CD14-positive monocyte (primary cell): ENCODE measurements at regions not wholly inside any gene's neighbourhood (a gene's known extent, or its start where the extent isn't known, plus 50 kb on each side); places are given as distances from the start of the nearest gene placed in this dataset.

Source experiments
- DNase-seq, 3 donors: peaks; one replicate each; pipeline ENCODE4 v3.0.0-alpha.2; 2011 to 2022
- H2AFZ ChIP-seq: 2 replicates; pipeline ENCODE4 v1.6.0; 2012; ENCODE audit warnings: mild to moderate bottlenecking, low read depth, low read length, inconsistent platforms; ENCODE audit not compliant: insufficient read depth, poor library complexity, severe bottlenecking
- H3K27ac ChIP-seq, 2 donors: 1 replicate in 1 of 2; 2 replicates in 1 of 2; pipeline ENCODE4 v1.5.1; 2012 to 2013; ENCODE audit warnings: low read length in 2 of 2, control low read depth in 1 of 2, inconsistent platforms in 1 of 2, low read depth in 1 of 2, mild to moderate bottlenecking in 1 of 2
- H3K27me3 ChIP-seq, 2 donors: one replicate each; pipeline versions ENCODE4 v1.6.0 to v1.6.1; 2011 to 2013; ENCODE audit warnings: low read length in 2 of 2; ENCODE audit not compliant: control insufficient read depth in 2 of 2, insufficient read depth in 2 of 2
- H3K36me3 ChIP-seq, 2 donors: replicated peaks in 1 of 2; 1 replicate in 1 of 2; 2 replicates in 1 of 2; pipeline versions ENCODE4 v1.5.1 to v1.6.1; 2012 to 2013; ENCODE audit warnings: low read length in 2 of 2, control low read depth in 1 of 2, inconsistent platforms in 1 of 2, mild to moderate bottlenecking in 1 of 2; ENCODE audit not compliant: insufficient read depth in 2 of 2, control insufficient read depth in 1 of 2
- H3K4me1 ChIP-seq, 2 donors: 1 replicate in 1 of 2; 2 replicates in 1 of 2; pipeline versions ENCODE4 v1.5.1 to v1.6.1; 2012 to 2013; ENCODE audit warnings: low read length in 2 of 2, control low read depth in 1 of 2, inconsistent platforms in 1 of 2, mild to moderate bottlenecking in 1 of 2, moderate library complexity in 1 of 2; ENCODE audit not compliant: insufficient read depth in 2 of 2, control insufficient read depth in 1 of 2
- H3K4me2 ChIP-seq: replicated peaks from 2 replicates; pipeline ENCODE3; 2012; ENCODE audit warnings: low read length, moderate library complexity, mild to moderate bottlenecking; ENCODE audit not compliant: poor library complexity, severe bottlenecking; ENCODE audit errors: extremely low read depth
- H3K4me3 ChIP-seq, 3 experiments: fragments of 200-600 bp in 1 of 3; sonication (generic) in 1 of 3; replicated peaks in 1 of 3; 1 replicate in 2 of 3; 2 replicates in 1 of 3; pipeline ENCODE4 v1.5.1; 2011 to 2013; ENCODE audit warnings: low read length in 3 of 3, mild to moderate bottlenecking in 3 of 3, control low read depth in 2 of 3, low read depth in 2 of 3, inconsistent platforms in 1 of 3, moderate library complexity in 1 of 3
- H3K79me2 ChIP-seq: 2 replicates; pipeline ENCODE4 v1.6.0; 2012; ENCODE audit warnings: mild to moderate bottlenecking, control low read depth, inconsistent platforms, low read length, moderate library complexity; ENCODE audit not compliant: insufficient read depth
- H3K9ac ChIP-seq: 2 replicates; pipeline ENCODE4 v1.6.0; 2017; ENCODE audit warnings: low read length, mild to moderate bottlenecking; ENCODE audit not compliant: insufficient read depth, poor library complexity, severe bottlenecking
- H3K9me3 ChIP-seq, 2 donors: replicated peaks in 1 of 2; 1 replicate in 1 of 2; 2 replicates in 1 of 2; pipeline versions ENCODE4 v1.5.1 to v1.6.1; 2012 to 2013; ENCODE audit warnings: low read length in 2 of 2, control low read depth in 1 of 2; ENCODE audit not compliant: control insufficient read depth in 1 of 2, insufficient read depth in 1 of 2
- H4K20me1 ChIP-seq: 2 replicates; pipeline ENCODE4 v1.6.0; 2012; ENCODE audit warnings: mild to moderate bottlenecking, low read length, control low read depth, moderate library complexity; ENCODE audit not compliant: insufficient read depth
- H3K27ac Mint-ChIP-seq, 7 donors: one replicate each; pipeline ENCODE4 v1.8.0; 2020; ENCODE audit warnings: mild to moderate bottlenecking in 7 of 7, mixed read lengths in 7 of 7, moderate library complexity in 6 of 7, inconsistent platforms in 2 of 7
- H3K27me3 Mint-ChIP-seq, 3 donors: one replicate each; pipeline ENCODE4 v1.8.0; 2021 to 2022; ENCODE audit warnings: low read depth in 3 of 3, mild to moderate bottlenecking in 3 of 3, mixed read lengths in 3 of 3, moderate library complexity in 3 of 3, inconsistent platforms in 1 of 3
- H3K36me3 Mint-ChIP-seq, 2 donors: one replicate each; pipeline ENCODE4 v1.8.0; 2020; ENCODE audit warnings: mixed read lengths in 2 of 2, inconsistent platforms in 1 of 2, mild to moderate bottlenecking in 1 of 2
- H3K4me1 Mint-ChIP-seq: one replicate; pipeline ENCODE4 v1.8.0; 2020; ENCODE audit warnings: mild to moderate bottlenecking, mixed read lengths
- H3K4me3 Mint-ChIP-seq, 2 donors: one replicate each; pipeline ENCODE4 v1.8.0; 2020; ENCODE audit warnings: mild to moderate bottlenecking in 2 of 2, mixed read lengths in 2 of 2, moderate library complexity in 1 of 2
- H3K9me3 Mint-ChIP-seq, 7 donors: one replicate each; pipeline ENCODE4 v1.8.0; 2020 to 2022; ENCODE audit warnings: mixed read lengths in 7 of 7, mild to moderate bottlenecking in 6 of 7, moderate library complexity in 6 of 7, inconsistent platforms in 2 of 7
- WGBS: methylation state at CpG from one replicate; pipeline ENCODE4 v1.1.5; 2013; ENCODE audit warnings: missing lambda C conversion rate; ENCODE audit not compliant: insufficient coverage; 5-methylcytosine and 5-hydroxymethylcytosine counted together
- intact Hi-C, 2 donors: fragments of 100-400 bp; cut with micrococcal nuclease; formaldehyde crosslinking; loops; one replicate each; pipeline versions ENCODE4 v1.15.0 to v1.15.1; 2023
- TF ChIP-seq, protein P1 (sequence below): fragments of 200-600 bp; IDR thresholded peaks from one replicate; pipeline ENCODE4 v1.8.0; 2022; ENCODE audit warnings: antibody characterized with exemption, mild to moderate bottlenecking

DNA sequence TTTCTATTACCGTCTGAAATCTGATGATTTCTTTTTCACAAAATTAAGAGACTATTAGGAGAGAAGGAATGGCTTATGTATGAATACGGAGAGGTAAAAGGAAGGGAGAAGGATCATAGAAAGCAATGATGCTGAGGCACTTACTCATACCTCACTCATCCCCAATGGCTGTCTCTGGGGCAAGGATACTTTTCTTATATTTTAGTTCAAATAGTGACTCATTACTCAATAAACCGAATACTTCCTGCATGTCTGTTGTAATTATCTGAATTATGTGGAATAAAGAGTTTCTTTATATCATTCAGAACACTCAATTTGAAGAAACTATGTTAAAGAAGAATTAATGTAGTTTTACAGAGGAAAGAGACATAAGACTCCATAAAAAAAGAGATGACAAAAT, 284.5 kb upstream of the NUDT12 start:
- Histone ChIP-seq H3K36me3 (no peaks in the 10 kb centered on the region), H3K4me2 (no peak overlapping the region), H4K20me1 (no peaks in the 10 kb centered on the region), H3K9ac (no peak overlapping the region), H3K27me3 (no peaks in the 10 kb centered on the region), H3K27ac (no peak overlapping the region), H3K79me2 (no peaks in the 10 kb centered on the region), H3K4me3 (no peak overlapping the region), H3K4me1 (no peaks in the 10 kb centered on the region), H2AFZ (no peak overlapping the region), H3K9me3 (no peaks in the 10 kb centered on the region)
- Mint-ChIP-seq H3K27ac (no peak overlapping the region), H3K9me3 (peaks cover 0 to 4% (median 0%) of the 10 kb centered on the region in 7 donors), H3K36me3 (no peaks in the 10 kb centered on the region), H3K27me3 (no peaks in the 10 kb centered on the region), H3K4me3 (no peak overlapping the region), H3K4me1 (no peaks in the 10 kb centered on the region)
- DNase-seq = no peak
- TF ChIP-seq, protein P1, sequence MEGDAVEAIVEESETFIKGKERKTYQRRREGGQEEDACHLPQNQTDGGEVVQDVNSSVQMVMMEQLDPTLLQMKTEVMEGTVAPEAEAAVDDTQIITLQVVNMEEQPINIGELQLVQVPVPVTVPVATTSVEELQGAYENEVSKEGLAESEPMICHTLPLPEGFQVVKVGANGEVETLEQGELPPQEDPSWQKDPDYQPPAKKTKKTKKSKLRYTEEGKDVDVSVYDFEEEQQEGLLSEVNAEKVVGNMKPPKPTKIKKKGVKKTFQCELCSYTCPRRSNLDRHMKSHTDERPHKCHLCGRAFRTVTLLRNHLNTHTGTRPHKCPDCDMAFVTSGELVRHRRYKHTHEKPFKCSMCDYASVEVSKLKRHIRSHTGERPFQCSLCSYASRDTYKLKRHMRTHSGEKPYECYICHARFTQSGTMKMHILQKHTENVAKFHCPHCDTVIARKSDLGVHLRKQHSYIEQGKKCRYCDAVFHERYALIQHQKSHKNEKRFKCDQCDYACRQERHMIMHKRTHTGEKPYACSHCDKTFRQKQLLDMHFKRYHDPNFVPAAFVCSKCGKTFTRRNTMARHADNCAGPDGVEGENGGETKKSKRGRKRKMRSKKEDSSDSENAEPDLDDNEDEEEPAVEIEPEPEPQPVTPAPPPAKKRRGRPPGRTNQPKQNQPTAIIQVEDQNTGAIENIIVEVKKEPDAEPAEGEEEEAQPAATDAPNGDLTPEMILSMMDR = no peak
- intact Hi-C loops = no loop called here
- no CpG with 5 or more reads among the region's 3 CpGs for WGBS

DNA sequence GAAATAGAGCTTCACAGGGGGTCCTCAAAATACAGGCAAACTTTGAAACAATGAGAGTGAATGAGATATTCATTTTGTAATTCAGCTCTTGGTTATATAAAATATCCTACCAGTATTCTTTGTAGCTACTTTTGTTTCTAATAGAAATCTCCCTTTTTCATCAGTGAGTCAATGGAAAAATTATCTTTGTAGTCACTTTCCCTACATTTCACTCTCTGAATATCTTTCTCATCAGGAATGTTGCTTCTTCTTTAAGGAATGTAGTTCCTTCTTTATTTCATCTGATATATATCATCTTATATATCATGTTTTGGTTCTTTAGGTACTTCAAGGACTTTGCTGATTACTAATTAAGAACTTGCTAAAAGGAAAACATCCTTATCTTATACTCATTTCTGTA, 280.3 kb upstream of the NUDT12 start:
- H4K20me1 ChIP-seq = no peaks in the 10 kb centered on the region
- H3K4me2 ChIP-seq = no peak overlapping the region
- Mint-ChIP-seq H3K9me3 (peaks cover 0 to 5% (median 2%) of the 10 kb centered on the region in 7 donors), H3K36me3 (no peaks in the 10 kb centered on the region), H3K27ac (no peak overlapping the region), H3K4me3 (no peak overlapping the region), H3K27me3 (no peaks in the 10 kb centered on the region), H3K4me1 (no peaks in the 10 kb centered on the region)
- no peak overlapping the region for H3K4me3 ChIP-seq
- no peaks in the 10 kb centered on the region for H3K9me3 ChIP-seq
- no peak overlapping the region for H3K9ac ChIP-seq
- H3K27ac ChIP-seq = no peak overlapping the region
- H3K36me3 ChIP-seq = no peaks in the 10 kb centered on the region
- TF ChIP-seq, protein P1 = no peak
- no peaks in the 10 kb centered on the region for H3K27me3 ChIP-seq
- H3K79me2 ChIP-seq = no peaks in the 10 kb centered on the region
- no peak for DNase-seq
- H2AFZ ChIP-seq = no peak overlapping the region
- intact Hi-C loops = no loop called here
- H3K4me1 ChIP-seq = no peaks in the 10 kb centered on the region
